GM21576 (cell line): ENCODE measurements at regions not wholly inside any gene's neighbourhood (a gene's known extent, or its start where the extent isn't known, plus 50 kb on each side); places are given as distances from the start of the nearest gene placed in this dataset.
"Not testable (repeated sequence)": the region's sequence is repeated elsewhere in the genome, so short reads cannot be mapped to it uniquely, and the experiment has no call there.

Experiments
- ATAC-seq: cut with Tn5 transposase; IDR thresholded peaks from one replicate; pipeline ENCODE4 v1.9.1; 2021; ENCODE audit warnings: mild to moderate bottlenecking, moderate library complexity; ENCODE audit not compliant: unreplicated experiment

DNA sequence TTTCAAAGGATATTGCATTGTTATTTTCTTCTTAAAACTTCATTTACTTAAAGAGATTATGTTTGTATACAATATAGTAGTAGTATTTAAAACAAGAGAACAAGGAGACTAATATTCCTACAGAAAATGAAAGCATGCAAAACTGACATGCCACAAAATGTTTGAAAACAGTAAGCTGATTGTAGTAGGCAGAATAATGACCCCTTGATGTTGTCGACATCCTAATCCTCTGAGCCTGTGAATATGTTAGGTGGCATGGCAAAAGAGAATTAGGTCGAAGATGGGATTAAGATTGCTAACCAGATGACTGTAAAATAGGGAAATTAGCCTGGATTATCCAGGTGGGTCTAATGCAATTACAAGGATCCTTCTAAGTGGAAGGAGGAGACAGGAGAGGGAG, 522.2 kb upstream of the NR3C2 start:
- no peak for ATAC-seq

GRCh38 chr4:148962539-148963290, 520.5 kb upstream of the NR3C2 start:
- ATAC-seq, result no peak

- ATAC-seq, result no peak
Observed at GRCh38 chr4:148961526-148961925, 519.3 kb upstream of the NR3C2 start.

- ATAC-seq, result no peak
Observed at GRCh38 chr4:148958317-148958716, 516.1 kb upstream of the NR3C2 start.

DNA sequence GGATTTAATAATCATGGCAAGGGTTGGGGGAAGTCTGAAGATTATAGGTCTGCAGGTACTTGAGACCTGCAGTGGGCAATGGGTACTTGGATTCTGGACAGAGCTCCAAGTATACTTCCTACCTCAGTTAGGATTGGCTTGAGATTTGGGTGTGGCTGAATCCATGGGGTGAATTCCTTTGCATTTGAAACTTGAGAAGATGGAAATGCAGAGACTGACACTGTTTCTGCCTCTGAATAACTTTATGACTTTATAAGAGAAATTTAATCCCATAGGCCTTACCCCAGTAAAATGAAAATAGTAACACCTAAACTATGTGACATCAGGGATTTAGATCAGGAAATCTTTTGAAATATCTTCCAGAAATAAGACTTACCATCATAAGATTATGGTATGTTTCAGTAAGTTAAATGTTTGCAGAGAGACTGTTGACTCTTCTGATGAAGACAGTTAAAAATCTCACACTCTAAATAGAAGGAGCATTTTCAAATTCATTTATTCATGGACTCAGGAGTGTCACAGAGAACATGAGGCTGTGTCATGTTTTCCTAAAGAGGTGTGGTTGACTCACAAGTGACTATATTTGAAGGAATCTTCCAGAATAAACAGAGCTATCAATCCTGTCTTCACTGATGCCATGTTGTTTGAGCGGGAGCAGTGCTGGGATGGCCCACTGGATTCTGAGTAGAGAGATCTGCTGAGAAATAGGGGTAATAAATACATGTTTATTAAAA, 513.5 kb upstream of the NR3C2 start:
- ATAC-seq, result no peak

- no peak for ATAC-seq
Observed at GRCh38 chr4:148954011-148954749, 512.0 kb upstream of the NR3C2 start.

- no peak for ATAC-seq
Observed at GRCh38 chr4:148951346-148951745, 509.1 kb upstream of the NR3C2 start.

GRCh38 chr4:148946271-148946670, 504.1 kb upstream of the NR3C2 start:
- ATAC-seq, result no peak

DNA sequence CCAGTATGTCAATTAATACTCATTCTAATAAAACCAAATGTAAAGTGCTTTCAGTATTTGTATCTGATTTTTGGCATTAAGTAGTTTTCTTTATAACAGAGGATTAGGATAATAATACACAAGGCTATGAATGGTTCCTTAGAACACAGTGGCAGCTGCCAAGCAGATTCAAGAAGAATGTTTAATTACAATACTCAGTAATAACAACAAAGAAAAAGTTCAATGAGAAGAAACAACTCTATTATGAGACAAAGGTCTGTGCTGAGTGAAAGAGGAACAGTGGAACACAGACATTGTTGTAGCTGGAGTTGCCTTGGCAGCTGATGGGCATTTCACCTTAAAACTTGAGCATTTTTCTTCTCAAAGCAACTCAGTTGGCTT, 502.6 kb upstream of the NR3C2 start:
- no peak for ATAC-seq

- ATAC-seq, result no peak
Observed at GRCh38 chr4:148944136-148944838, 502.1 kb upstream of the NR3C2 start.

DNA sequence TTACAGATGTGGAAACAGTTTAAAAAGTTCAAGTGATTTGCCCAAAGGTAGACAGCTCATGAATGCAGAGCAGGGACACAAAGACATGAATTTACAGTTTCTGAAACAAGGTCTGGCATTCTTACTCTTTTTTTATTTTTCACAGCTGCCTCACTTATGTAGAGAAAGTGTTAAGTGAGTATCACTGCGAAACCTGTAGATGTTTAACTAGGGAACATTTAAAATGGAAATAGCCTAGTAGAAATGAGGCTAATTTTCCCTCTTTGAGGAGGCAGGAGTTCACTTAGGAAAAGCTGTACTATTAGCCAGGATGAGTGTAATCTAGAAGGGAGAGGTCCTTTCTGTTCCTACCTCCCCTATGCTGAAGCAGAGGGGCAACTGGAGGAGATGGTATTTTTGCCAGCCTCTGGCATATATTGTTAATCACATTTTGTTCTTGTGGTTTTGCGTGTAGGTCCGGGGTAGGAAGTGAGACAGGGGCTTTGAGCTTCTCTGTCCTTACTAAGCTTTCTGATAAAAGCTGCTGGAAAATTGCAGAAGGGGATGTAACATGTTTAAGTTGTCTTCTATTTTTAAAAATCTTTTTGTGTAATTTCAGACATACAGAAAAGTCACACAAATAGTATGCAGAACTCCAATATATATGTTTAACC, 492.8 kb upstream of the NR3C2 start:
- no peak for ATAC-seq

GRCh38 chr4:148926276-148927260, 484.4 kb upstream of the NR3C2 start:
- ATAC-seq, result no peak

GRCh38 chr4:148923881-148924280, 481.7 kb upstream of the NR3C2 start:
- no peak for ATAC-seq

DNA sequence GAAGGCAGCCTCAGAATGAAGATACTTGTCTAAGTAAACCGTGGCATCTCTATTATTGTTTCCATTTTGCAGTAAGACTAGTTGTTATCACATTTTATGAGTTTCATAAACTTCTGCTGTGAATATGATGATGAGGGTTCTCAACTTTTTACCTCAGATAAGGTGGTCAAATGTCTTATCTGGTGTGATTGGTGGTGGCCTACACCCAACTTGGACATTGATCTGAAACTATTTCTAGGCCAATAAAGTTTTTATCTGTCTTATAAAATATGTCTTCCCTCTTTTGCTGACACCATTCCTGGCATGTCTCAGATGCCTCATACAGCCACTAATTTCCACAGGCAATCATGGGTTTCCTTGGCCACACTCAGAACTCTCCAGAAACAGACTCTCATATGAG, 480.3 kb upstream of the NR3C2 start:
- no peak for ATAC-seq

DNA sequence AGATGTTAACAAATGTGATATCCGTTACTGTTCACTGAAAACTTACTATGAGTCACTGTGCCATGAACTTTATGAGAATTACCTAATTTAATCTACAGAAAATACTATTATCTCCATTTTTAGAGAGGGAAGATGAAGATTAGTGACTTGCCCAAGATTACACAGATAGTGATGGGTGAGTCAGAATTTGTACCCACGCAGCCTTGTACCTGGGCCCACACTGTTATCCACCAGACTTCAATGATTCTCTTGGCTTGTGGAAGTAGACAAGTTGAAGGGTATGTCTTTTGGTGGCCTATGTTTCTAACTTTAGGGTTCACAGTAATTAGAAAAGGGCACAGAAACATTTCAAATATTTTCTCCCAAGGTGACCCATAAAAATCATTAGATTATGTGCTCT, 472.5 kb upstream of the NR3C2 start:
- ATAC-seq, result no peak

- no peak for ATAC-seq
Observed at GRCh38 chr4:148914301-148914700, 472.1 kb upstream of the NR3C2 start.

DNA sequence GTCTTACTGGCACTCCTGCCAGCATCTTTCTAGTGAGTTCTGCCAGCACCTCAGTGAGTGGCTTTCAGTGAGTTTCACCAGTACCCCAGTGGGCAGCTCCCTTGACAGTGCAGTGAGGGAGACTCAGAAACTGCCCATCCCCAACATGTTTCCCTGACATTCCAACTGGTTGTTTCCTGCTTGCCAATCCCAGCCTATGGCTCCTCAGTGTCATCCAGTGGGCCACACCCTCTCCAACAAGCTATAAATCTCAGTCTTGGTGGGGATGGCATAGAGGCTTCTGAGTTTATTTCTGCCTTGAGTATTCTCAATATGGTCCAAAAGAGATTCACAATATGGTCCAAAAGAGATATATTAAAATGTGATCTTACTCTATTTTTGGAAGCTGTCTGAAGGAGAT, 461.2 kb upstream of the NR3C2 start:
- ATAC-seq, result no peak

DNA sequence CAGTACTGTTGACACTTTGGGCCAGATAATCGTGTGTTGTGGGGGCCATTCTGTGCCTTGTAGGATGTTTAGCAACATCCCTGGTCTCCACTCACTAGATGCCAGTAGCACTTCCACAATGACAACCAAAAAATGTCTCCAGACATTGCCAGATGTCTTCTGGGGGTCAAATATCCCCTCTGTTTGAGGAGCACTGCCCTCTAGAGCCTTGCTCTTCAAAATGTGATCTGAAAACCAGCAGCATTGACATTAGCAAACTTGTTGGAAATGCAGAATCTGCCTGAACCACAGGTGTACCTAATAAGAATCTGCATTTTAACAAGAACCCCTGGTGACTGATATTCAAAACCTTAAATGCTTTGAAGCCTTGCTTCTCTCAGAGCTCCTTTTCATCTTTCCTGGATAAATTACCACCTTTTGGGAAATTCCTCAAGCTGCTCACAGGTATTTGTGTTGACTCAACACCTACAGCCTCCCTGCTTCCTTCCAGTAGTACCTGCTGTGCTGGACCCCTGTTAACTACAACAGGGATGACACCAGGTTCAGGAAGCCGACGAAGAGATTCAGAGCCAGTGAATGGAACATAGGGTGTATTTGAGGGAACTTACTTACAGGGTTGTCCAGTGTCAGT, 459.0 kb upstream of the NR3C2 start:
- no peak for ATAC-seq

DNA sequence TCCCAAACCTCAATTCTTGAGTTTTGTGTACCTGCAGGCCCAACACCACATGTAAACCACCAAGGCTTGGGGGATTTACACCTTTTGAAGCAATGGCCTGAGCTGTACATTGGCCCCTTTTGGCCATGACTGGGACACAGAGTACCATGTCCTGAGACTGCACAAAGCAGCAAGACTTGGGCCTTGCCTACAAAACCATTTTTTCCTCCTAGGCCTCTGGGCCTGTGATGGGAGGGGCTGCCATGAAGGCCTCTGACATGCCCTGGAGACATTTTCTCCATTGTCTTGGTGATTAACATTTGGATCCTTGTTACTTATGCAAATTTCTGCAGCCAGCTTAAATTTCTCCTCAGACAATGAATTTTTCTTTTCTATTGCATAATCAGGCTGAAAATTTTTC, 455.9 kb upstream of the NR3C2 start:
- ATAC-seq, result not testable (repeated sequence)
